ENCODE measurements at regions not wholly inside any gene's neighbourhood (a gene's known extent, or its start where the extent isn't known, plus 50 kb on each side); places are given as distances from the start of the nearest gene placed in this dataset.

DNA sequence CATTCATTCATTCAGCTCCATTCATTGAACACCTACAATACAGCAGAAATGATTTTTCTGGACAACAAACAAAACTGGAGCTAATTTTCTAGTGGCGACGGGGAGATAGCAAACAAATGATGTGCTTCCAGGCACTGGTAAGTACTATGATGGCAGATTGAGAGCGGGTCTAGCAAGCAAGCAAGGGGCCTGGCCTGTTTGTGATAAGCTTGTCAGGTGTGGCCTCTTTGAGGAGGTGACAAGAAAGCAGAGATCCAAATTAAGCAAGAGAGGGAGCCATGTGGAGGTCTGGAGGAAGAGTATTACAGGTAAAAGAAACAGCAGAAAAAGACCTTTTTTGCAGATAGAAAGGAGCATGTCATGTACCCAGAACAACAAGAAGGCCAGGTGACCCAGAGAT lies 216.1 kb upstream of the CPHXL start:
- Histone ChIP-seq H3K9ac (ENCODE audit: low read depth in 1 of 3, low read length in 3 of 3) (no peak overlapping the region), H3K27ac (ENCODE audit: low read depth, low read length) (no peak overlapping the region), H3K36me3 (ENCODE audit: control insufficient read depth in 3 of 3, insufficient read depth in 3 of 3, low read length in 3 of 3) (no peaks in the 10 kb centered on the region), H3K4me1 (ENCODE audit: control insufficient read depth in 3 of 3, insufficient read depth in 3 of 3, low read length in 3 of 3) (no peaks in the 10 kb centered on the region), H3K4me3 (ENCODE audit: low read length in 3 of 3) (no peak overlapping the region), H3K9me3 (ENCODE audit: control insufficient read depth in 3 of 3, low read length in 3 of 3) (no peaks in the 10 kb centered on the region), H3K27me3 (ENCODE audit: control insufficient read depth in 3 of 3, insufficient read depth in 3 of 3, low read length in 3 of 3) (no peaks in the 10 kb centered on the region)

DNA sequence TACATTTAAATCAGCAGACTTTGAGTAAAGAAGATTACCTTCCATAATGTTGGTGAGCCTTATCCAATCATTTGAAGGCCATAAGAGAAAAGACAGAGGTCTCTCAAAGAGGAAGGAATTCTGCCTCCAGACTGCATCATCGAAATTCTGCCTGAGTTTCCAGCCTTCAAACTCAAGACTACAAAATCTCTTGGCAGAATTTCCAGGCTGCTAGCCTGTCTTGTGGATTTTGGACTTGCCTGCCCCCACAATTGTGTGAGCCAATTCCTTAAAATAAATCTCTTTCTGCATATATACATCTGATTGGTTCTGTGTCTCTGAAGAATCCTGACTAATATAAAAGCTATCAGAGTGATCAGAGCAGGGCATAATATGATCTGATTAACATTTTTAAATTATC lies 216.6 kb upstream of the CPHXL start:
- H3K27me3 ChIP-seq (ENCODE audit: control insufficient read depth in 3 of 3, insufficient read depth in 3 of 3, low read length in 3 of 3) = no peaks in the 10 kb centered on the region
- H3K36me3 ChIP-seq (ENCODE audit: control insufficient read depth in 3 of 3, insufficient read depth in 3 of 3, low read length in 3 of 3) = no peaks in the 10 kb centered on the region
- no peaks in the 10 kb centered on the region for H3K9me3 ChIP-seq (ENCODE audit: control insufficient read depth in 3 of 3, low read length in 3 of 3)
- no peaks in the 10 kb centered on the region for H3K4me1 ChIP-seq (ENCODE audit: control insufficient read depth in 3 of 3, insufficient read depth in 3 of 3, low read length in 3 of 3)
- no peak overlapping the region for H3K27ac ChIP-seq (ENCODE audit: low read depth, low read length)
- H3K9ac ChIP-seq (ENCODE audit: low read depth in 1 of 3, low read length in 3 of 3) = no peak overlapping the region
- no peak overlapping the region for H3K4me3 ChIP-seq (ENCODE audit: low read length in 3 of 3)

DNA sequence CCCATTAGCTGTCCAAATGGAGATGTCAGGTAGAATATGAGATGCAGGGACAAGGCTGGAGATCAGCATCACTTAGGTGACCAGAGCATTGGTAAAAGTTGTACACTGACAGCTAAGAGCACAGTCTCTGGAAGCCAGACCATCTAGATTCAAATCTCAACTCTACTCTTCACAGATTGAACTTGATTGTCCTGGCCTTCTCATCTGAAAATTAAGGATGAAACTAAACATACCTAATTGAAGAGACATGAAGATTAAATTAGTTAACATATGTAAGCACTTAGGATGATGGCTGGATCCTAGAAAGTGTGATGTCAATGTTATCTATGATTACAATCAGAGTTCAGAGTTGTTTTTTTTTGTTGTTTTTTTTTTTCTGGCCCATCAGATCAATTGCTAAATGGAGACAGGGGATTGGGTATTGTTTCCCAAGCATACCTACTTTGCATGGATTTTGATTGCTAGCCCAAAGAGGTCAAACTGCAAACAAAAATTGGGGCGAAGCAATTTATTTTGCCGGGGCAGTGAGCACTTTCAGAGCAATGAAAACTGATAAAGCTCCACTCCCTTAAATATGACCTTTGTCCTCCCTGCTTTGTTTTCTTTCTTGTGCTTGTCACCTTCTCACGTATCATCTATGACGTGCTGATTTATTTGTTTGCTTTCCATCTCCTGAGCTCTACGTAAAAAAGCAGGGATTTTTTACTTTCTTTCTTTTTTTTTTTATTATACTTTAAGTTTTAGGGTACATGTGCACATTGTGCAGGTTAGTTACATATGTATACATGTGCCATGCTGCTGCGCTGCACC lies 217.6 kb upstream of the CPHXL start:
- Histone ChIP-seq H3K9me3 (ENCODE audit: control insufficient read depth in 3 of 3, low read length in 3 of 3) (no peaks in the 10 kb centered on the region), H3K27ac (ENCODE audit: low read depth, low read length) (no peak overlapping the region)

DNA sequence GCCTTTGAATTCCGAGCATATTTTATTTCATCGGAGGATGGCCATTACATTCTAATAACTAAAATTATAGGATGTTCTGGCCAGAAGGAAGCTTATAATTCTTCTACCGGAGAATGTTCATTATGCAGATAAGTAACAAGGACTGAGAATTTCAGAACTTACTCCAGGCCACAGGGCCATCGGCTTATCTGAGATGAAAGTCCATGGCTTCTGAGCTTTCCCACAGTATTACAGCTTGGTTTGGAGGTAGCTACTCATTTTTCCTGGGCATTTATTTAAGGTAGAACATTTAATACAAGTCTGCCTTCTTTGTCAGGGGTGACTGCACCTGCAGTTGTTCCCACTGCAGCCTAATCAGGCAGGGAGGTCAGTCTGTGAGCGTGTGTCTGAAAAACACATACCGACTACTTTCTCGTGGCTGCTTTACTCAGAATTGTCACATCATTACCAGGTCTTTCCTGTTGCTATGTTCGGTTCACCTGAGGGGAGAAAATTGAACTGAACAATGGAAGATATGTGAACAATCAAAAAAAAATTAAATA lies 219.7 kb upstream of the CPHXL start:
- Histone ChIP-seq H3K27ac (ENCODE audit: low read depth, low read length) (no peak overlapping the region), H3K4me1 (ENCODE audit: control insufficient read depth in 3 of 3, insufficient read depth in 3 of 3, low read length in 3 of 3) (no peaks in the 10 kb centered on the region), H3K36me3 (ENCODE audit: control insufficient read depth in 3 of 3, insufficient read depth in 3 of 3, low read length in 3 of 3) (no peaks in the 10 kb centered on the region), H3K9ac (ENCODE audit: low read depth in 1 of 3, low read length in 3 of 3) (no peak overlapping the region), H3K27me3 (ENCODE audit: control insufficient read depth in 3 of 3, insufficient read depth in 3 of 3, low read length in 3 of 3) (no peaks in the 10 kb centered on the region), H3K9me3 (ENCODE audit: control insufficient read depth in 3 of 3, low read length in 3 of 3) (no peaks in the 10 kb centered on the region), H3K4me3 (ENCODE audit: low read length in 3 of 3) (no peak overlapping the region)

More for the DNA sequence above, 217.6 kb upstream of the CPHXL start:
- no peak overlapping the region for H3K4me3 ChIP-seq (ENCODE audit: low read length in 3 of 3)
- no peaks in the 10 kb centered on the region for H3K36me3 ChIP-seq (ENCODE audit: control insufficient read depth in 3 of 3, insufficient read depth in 3 of 3, low read length in 3 of 3)
- H3K9ac ChIP-seq (ENCODE audit: low read depth in 1 of 3, low read length in 3 of 3) = no peak overlapping the region
- H3K4me1 ChIP-seq (ENCODE audit: control insufficient read depth in 3 of 3, insufficient read depth in 3 of 3, low read length in 3 of 3) = no peaks in the 10 kb centered on the region
- H3K27me3 ChIP-seq (ENCODE audit: control insufficient read depth in 3 of 3, insufficient read depth in 3 of 3, low read length in 3 of 3) = no peaks in the 10 kb centered on the region

DNA sequence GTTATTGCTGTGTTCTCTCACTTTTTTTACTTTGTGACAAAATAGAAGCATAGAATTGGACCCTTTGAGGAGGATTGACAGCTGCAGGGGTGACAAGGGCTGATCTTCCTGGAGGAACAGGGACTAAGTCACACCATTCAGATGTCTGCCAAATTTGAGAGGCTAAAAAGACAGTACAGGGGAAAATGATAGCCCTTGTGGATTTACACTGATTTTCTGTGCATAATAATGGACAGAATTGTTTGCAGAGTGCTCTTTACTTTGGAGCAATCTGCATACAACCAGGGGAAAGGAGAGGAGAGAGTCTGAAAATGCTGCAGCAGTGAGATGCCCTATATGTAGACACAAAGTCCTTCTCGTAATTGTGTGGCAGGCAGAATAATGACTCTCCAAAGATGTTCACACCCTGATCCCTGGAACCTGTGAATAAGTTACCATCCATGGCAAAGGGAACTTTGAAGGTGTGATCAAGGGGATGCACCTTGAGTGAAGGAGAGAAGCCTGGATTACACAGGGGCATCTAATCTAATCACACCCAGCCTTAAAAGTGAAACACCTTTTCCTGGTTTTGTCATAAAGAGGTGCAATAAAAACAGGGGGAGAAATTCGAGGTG lies 221.4 kb upstream of the CPHXL start:
- Histone ChIP-seq H3K27me3 (ENCODE audit: control insufficient read depth in 3 of 3, insufficient read depth in 3 of 3, low read length in 3 of 3) (no peaks in the 10 kb centered on the region), H3K9me3 (ENCODE audit: control insufficient read depth in 3 of 3, low read length in 3 of 3) (no peaks in the 10 kb centered on the region), H3K27ac (ENCODE audit: low read depth, low read length) (no peak overlapping the region), H3K4me3 (ENCODE audit: low read length in 3 of 3) (no peak overlapping the region), H3K4me1 (ENCODE audit: control insufficient read depth in 3 of 3, insufficient read depth in 3 of 3, low read length in 3 of 3) (no peaks in the 10 kb centered on the region), H3K36me3 (ENCODE audit: control insufficient read depth in 3 of 3, insufficient read depth in 3 of 3, low read length in 3 of 3) (no peaks in the 10 kb centered on the region), H3K9ac (ENCODE audit: low read depth in 1 of 3, low read length in 3 of 3) (no peak overlapping the region)

DNA sequence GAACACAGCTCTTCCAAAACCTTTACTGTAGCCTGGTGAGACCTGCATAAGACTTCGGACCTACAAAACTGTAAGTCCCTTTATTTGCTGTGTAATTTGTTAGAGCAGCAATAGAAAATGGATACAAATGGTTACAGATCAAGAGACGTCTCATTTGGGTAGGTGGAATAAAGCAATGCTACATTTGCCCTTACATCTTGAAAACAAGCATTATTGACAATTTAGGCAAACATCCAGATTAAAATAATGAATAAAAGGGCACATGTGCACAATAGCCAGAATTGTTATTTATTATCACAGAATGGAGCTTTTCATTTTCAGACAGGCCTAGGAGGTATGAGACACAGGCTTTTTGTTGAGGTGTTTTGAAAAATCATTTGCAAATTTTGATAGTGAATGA lies 222.2 kb upstream of the CPHXL start:
- H3K9me3 ChIP-seq (ENCODE audit: control insufficient read depth in 3 of 3, low read length in 3 of 3) = no peaks in the 10 kb centered on the region
- H3K27ac ChIP-seq (ENCODE audit: low read depth, low read length) = no peak overlapping the region
- no peak overlapping the region for H3K4me3 ChIP-seq (ENCODE audit: low read length in 3 of 3)
- H3K36me3 ChIP-seq (ENCODE audit: control insufficient read depth in 3 of 3, insufficient read depth in 3 of 3, low read length in 3 of 3) = no peaks in the 10 kb centered on the region
- H3K9ac ChIP-seq (ENCODE audit: low read depth in 1 of 3, low read length in 3 of 3) = no peak overlapping the region
- no peaks in the 10 kb centered on the region for H3K4me1 ChIP-seq (ENCODE audit: control insufficient read depth in 3 of 3, insufficient read depth in 3 of 3, low read length in 3 of 3)
- H3K27me3 ChIP-seq (ENCODE audit: control insufficient read depth in 3 of 3, insufficient read depth in 3 of 3, low read length in 3 of 3) = no peaks in the 10 kb centered on the region

DNA sequence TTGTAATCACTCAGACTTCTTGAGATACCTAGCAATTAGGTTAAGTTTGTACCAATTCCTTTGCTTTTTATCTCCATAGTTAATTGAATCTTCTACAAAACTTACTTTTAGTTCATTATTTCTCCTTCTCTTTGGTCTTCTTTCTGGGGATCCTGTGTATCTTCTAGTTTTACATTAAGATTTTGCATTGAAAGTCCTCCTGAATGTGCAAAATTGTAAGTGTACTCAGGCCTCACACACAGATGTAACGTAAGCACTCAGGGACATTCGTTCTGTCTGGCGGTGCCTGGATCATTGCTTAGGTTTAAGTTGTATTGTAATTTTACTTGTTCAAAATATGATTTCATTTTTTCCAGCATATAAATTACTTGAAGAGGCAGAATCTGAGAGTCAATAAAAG lies 222.6 kb upstream of the CPHXL start:
- no peaks in the 10 kb centered on the region for H3K4me1 ChIP-seq (ENCODE audit: control insufficient read depth in 3 of 3, insufficient read depth in 3 of 3, low read length in 3 of 3)
- no peak overlapping the region for H3K4me3 ChIP-seq (ENCODE audit: low read length in 3 of 3)
- H3K36me3 ChIP-seq (ENCODE audit: control insufficient read depth in 3 of 3, insufficient read depth in 3 of 3, low read length in 3 of 3) = no peaks in the 10 kb centered on the region
- H3K27ac ChIP-seq (ENCODE audit: low read depth, low read length) = no peak overlapping the region
- no peaks in the 10 kb centered on the region for H3K9me3 ChIP-seq (ENCODE audit: control insufficient read depth in 3 of 3, low read length in 3 of 3)
- H3K9ac ChIP-seq (ENCODE audit: low read depth in 1 of 3, low read length in 3 of 3) = no peak overlapping the region
- no peaks in the 10 kb centered on the region for H3K27me3 ChIP-seq (ENCODE audit: control insufficient read depth in 3 of 3, insufficient read depth in 3 of 3, low read length in 3 of 3)

DNA sequence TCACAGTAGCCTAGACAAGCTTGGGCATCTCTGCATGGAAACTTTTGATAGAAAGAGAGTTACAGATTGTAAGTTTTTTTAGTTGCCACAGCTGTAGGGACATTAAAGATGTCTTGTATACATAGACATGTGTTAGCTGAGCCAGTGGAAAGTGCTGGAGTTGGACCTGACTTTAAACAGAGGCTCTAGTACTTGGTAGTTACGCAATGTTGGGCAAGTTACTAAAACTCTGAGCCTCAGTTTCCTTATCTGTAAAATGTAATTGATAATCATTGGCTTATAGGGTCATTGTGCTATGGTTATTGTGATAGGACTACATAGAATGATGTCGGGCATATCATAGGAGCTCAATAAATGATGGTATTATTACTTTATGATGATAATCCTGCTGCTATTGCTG lies 225.8 kb upstream of the CPHXL start:
- Histone ChIP-seq H3K4me3 (ENCODE audit: low read length in 3 of 3) (no peak overlapping the region), H3K36me3 (ENCODE audit: control insufficient read depth in 3 of 3, insufficient read depth in 3 of 3, low read length in 3 of 3) (no peaks in the 10 kb centered on the region), H3K27me3 (ENCODE audit: control insufficient read depth in 3 of 3, insufficient read depth in 3 of 3, low read length in 3 of 3) (no peaks in the 10 kb centered on the region), H3K9ac (ENCODE audit: low read depth in 1 of 3, low read length in 3 of 3) (no peak overlapping the region), H3K9me3 (ENCODE audit: control insufficient read depth in 3 of 3, low read length in 3 of 3) (no peaks in the 10 kb centered on the region), H3K4me1 (ENCODE audit: control insufficient read depth in 3 of 3, insufficient read depth in 3 of 3, low read length in 3 of 3) (no peaks in the 10 kb centered on the region), H3K27ac (ENCODE audit: low read depth, low read length) (no peak overlapping the region)

DNA sequence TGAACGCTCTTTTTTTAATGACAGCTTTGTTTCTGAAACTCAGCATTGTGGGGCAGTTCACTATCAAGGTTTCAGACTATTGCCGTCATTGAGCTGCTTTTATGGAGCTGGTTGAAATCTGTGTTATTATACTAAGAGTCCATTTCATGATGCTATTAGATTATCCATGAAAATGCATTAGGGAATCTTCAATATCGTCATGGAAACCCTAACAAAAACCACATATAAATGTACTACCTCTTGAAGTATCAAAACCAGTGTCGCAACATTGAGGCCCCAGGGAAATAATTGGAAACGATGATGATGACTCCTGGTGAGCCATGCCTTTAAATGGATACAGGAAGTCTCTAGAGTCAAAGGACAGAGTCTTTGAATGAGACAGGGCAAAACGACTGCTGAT lies 231.6 kb upstream of the CPHXL start:
- H3K36me3 ChIP-seq (ENCODE audit: control insufficient read depth in 3 of 3, insufficient read depth in 3 of 3, low read length in 3 of 3) = no peaks in the 10 kb centered on the region
- H3K27ac ChIP-seq (ENCODE audit: low read depth, low read length) = no peak overlapping the region
- H3K4me3 ChIP-seq (ENCODE audit: low read length in 3 of 3) = no peak overlapping the region
- no peaks in the 10 kb centered on the region for H3K4me1 ChIP-seq (ENCODE audit: control insufficient read depth in 3 of 3, insufficient read depth in 3 of 3, low read length in 3 of 3)
- no peaks in the 10 kb centered on the region for H3K9me3 ChIP-seq (ENCODE audit: control insufficient read depth in 3 of 3, low read length in 3 of 3)
- H3K27me3 ChIP-seq (ENCODE audit: control insufficient read depth in 3 of 3, insufficient read depth in 3 of 3, low read length in 3 of 3) = no peaks in the 10 kb centered on the region
- H3K9ac ChIP-seq (ENCODE audit: low read depth in 1 of 3, low read length in 3 of 3) = no peak overlapping the region

DNA sequence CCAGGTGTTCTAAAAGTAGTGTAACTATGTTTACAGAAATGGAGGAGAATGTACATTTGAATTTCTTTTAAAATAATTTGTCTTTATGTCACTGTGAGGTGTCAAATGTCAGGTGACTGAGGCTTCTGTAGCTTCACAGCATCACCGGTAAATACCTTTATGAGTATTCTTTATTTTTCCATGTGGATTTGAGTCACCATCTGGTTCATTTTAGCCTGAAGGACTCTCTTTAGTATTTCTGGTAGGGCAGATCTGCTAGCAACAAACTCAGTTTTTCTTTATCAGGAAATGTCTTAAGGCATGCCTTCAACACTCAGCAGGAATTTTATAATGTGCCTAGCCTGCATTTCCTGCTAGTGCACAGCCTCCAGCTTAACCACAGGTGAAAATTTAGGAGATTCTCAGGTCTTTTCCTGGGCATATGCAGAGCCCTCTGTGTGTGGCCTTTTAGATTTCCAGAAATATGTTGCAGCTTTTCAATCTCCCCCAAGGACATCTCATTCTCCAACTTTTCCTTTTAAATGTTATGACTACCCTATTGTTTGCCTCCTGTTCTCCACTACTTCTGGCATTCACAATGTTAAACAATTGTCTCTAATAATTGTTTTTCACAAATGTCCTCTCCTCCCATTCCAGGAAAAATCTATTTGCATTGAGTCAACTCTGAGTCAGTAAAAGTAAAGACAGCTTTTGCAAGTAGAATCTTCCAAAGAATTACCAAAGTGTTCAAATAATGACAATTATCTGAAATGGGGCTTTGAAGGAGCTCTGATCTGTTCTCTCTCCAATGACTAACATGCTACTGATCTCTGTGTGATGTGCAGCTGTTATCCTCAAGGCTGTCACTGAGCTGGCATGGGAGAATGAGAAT lies 239.4 kb upstream of the CPHXL start:
- Histone ChIP-seq H3K4me1 (ENCODE audit: control insufficient read depth in 3 of 3, insufficient read depth in 3 of 3, low read length in 3 of 3) (no peaks in the 10 kb centered on the region), H3K4me3 (ENCODE audit: low read length in 3 of 3) (no peak overlapping the region), H3K9me3 (ENCODE audit: control insufficient read depth in 3 of 3, low read length in 3 of 3) (no peaks in the 10 kb centered on the region), H3K9ac (ENCODE audit: low read depth in 1 of 3, low read length in 3 of 3) (no peak overlapping the region), H3K27me3 (ENCODE audit: control insufficient read depth in 3 of 3, insufficient read depth in 3 of 3, low read length in 3 of 3) (no peaks in the 10 kb centered on the region), H3K27ac (ENCODE audit: low read depth, low read length) (no peak overlapping the region), H3K36me3 (ENCODE audit: control insufficient read depth in 3 of 3, insufficient read depth in 3 of 3, low read length in 3 of 3) (no peaks in the 10 kb centered on the region)

All from skeletal muscle tissue (tissue), 3 donors.